HepG2 (cell line): ENCODE measurements at regions not wholly inside any gene's neighbourhood (a gene's known extent, or its start where the extent isn't known, plus 50 kb on each side); places are given as distances from the start of the nearest gene placed in this dataset.
A peak's percentile ranks its signal among the peaks of the same experiment; 100 is the strongest.

ENCODE experiments used
- ATAC-seq: fragments of 200-7000 bp; cut with Tn5 transposase; 3 replicates; pipeline ENCODE4 v1.9.1; 2020; ENCODE audit warnings: mild to moderate bottlenecking, moderate library complexity
- BruUV-seq: library from RNA; stranded (reverse); fragments of 400-500 nt; replicated peaks from 2 replicates; lab custom pipeline; 2021; lab: Mats Ljungman, UMichigan
- CTCF ChIA-PET: fragments of 300-600 bp; formaldehyde crosslinking; extraction: SDS; loops from one replicate; lab custom pipeline; 2021; ENCODE audit warnings: low total read pairs, inconsistent platforms, low intra/inter-chr PET ratio; lab: Yijun Ruan, JAX
- POLR2A ChIA-PET: fragments of 350-600 bp; sonication (Branson Sonifier 250); formaldehyde crosslinking; loops from one replicate; lab custom pipeline; 2020; ENCODE audit warnings: antibody characterized with exemption, inconsistent platforms; lab: Yijun Ruan, JAX
- DNase-seq: peaks from one replicate; pipeline ENCODE4 v3.0.0-alpha.2; 2015; ENCODE audit warnings: low spot score
- FAIRE-seq: peaks from 3 replicates; lab custom pipeline; 2011; peaks lifted over from hg19 to GRCh38; lab: Jason Lieb, UNC
- H2AFZ ChIP-seq: one replicate; pipeline ENCODE4 v1.6.1; 2011; ENCODE audit warnings: low read length, inconsistent platforms
- H3K27ac ChIP-seq: fragments of 300-600 bp; 3 replicates; pipeline ENCODE4 v1.8.0; 2011; ENCODE audit warnings: mixed run types, mild to moderate bottlenecking, mixed read lengths, low read length, inconsistent platforms; ENCODE audit not compliant: insufficient read depth; ENCODE audit errors: extremely low read length
- H3K27me3 ChIP-seq, 2 experiments: fragments of 200-600 bp in 1 of 2; 2 replicates in 1 of 2; 3 replicates in 1 of 2; pipeline versions ENCODE4 v1.6.0 to v1.8.0; 2011; ENCODE audit warnings: low read length in 2 of 2, mild to moderate bottlenecking in 2 of 2, moderate library complexity in 2 of 2, inconsistent platforms in 1 of 2; ENCODE audit not compliant: insufficient read depth in 2 of 2, control insufficient read depth in 1 of 2
- H3K36me3 ChIP-seq, 2 experiments: fragments of 200-600 bp in 1 of 2; replicated peaks in 1 of 2; 2 replicates in 1 of 2; 3 replicates in 1 of 2; pipeline versions ENCODE4 v1.5.1 to v1.8.0; 2011; ENCODE audit warnings: low read length in 2 of 2, inconsistent platforms in 1 of 2; ENCODE audit not compliant: insufficient read depth in 2 of 2, control insufficient read depth in 1 of 2
- H3K4me1 ChIP-seq: 2 replicates; pipeline ENCODE4 v1.5.1; 2012; ENCODE audit warnings: low read length, inconsistent platforms; ENCODE audit not compliant: insufficient read depth
- H3K4me2 ChIP-seq: 2 replicates; pipeline ENCODE4 v1.6.0; 2011; ENCODE audit warnings: low read depth, low read length, inconsistent platforms
- H3K4me3 ChIP-seq, 3 experiments: fragments of 200-600 bp in 1 of 3; sonication (generic), shearing (Covaris generic) in 1 of 3; replicated peaks in 1 of 3; 2 replicates each; pipeline ENCODE4 v1.5.1; 2011 to 2016; ENCODE audit warnings: low read length in 3 of 3, inconsistent platforms in 2 of 3, low read depth in 2 of 3, mild to moderate bottlenecking in 2 of 3, control low read depth in 1 of 3, mixed read lengths in 1 of 3; ENCODE audit not compliant: insufficient read depth in 1 of 3
- H3K79me2 ChIP-seq: one replicate; pipeline ENCODE4 v1.6.1; 2011; ENCODE audit warnings: low read length, inconsistent platforms; ENCODE audit not compliant: insufficient read depth
- H3K9ac ChIP-seq: 2 replicates; pipeline ENCODE4 v1.6.0; 2011; ENCODE audit warnings: mild to moderate bottlenecking, low read depth, low read length, inconsistent platforms; ENCODE audit not compliant: insufficient read depth
- H3K9me3 ChIP-seq: 2 replicates; pipeline ENCODE4 v1.5.1; 2012; ENCODE audit warnings: mild to moderate bottlenecking, low read length
- H4K20me1 ChIP-seq: 2 replicates; pipeline ENCODE4 v1.6.0; 2011; ENCODE audit warnings: inconsistent platforms, mild to moderate bottlenecking, low read length, moderate library complexity; ENCODE audit not compliant: insufficient read depth
- ATF7 ChIP-seq, 2 experiments: fragments of 450-650 bp in 1 of 2; sonication (generic) in 1 of 2; formaldehyde crosslinking in 1 of 2; IDR thresholded peaks; 2 replicates each; pipeline versions ENCODE4 v1.4.0 to v1.6.1; 2016 to 2020; ENCODE audit warnings: antibody characterized with exemption in 1 of 2, mild to moderate bottlenecking in 1 of 2, missing genetic modification reagents in 1 of 2
- CREB1 ChIP-seq, 2 experiments: fragments of 450-650 bp in 1 of 2; IDR thresholded peaks; 2 replicates each; pipeline ENCODE4 v1.6.1; 2016 to 2017; ENCODE audit warnings: control low read depth in 1 of 2, mild to moderate bottlenecking in 1 of 2, missing compliant biosample characterization in 1 of 2, missing genetic modification characterization in 1 of 2
- DMAP1 ChIP-seq: IDR thresholded peaks from 2 replicates; pipeline ENCODE4 v1.6.1; 2016
- ETV6 ChIP-seq: sonication (generic); formaldehyde crosslinking; conservative IDR thresholded peaks from 2 replicates; pipeline ENCODE4 v1.4.0; 2020; ENCODE audit warnings: missing genetic modification reagents
- HOXA9 ChIP-seq: sonication (generic); formaldehyde crosslinking; IDR thresholded peaks from 2 replicates; pipeline ENCODE4 v1.8.1; 2022; ENCODE audit warnings: missing genetic modification reagents, mild to moderate bottlenecking, moderate library complexity, borderline replicate concordance
- NFE2L2 ChIP-seq: fragments of 150-350 bp; IDR thresholded peaks from 2 replicates; pipeline ENCODE4 v1.6.1; 2014; ENCODE audit warnings: low read length
- PAX8 ChIP-seq: sonication (generic); formaldehyde crosslinking; IDR thresholded peaks from 2 replicates; pipeline ENCODE4 v1.8.0; 2022; ENCODE audit warnings: mild to moderate bottlenecking, missing genetic modification reagents, borderline replicate concordance
- POLR2AphosphoS5 ChIP-seq: IDR thresholded peaks from 2 replicates; pipeline ENCODE4 v1.6.1; 2012; ENCODE audit warnings: low read depth, low read length
- THYN1 ChIP-seq: sonication (generic); formaldehyde crosslinking; IDR thresholded peaks from 2 replicates; pipeline ENCODE4 v1.8.1; 2023; ENCODE audit warnings: low read depth, mild to moderate bottlenecking, moderate library complexity, missing genetic modification reagents, borderline replicate concordance
- ZBTB21 ChIP-seq: sonication (generic); formaldehyde crosslinking; IDR thresholded peaks from 2 replicates; pipeline ENCODE4 v1.4.0; 2020; ENCODE audit warnings: missing genetic modification reagents
- ZNF253 ChIP-seq: sonication (generic); formaldehyde crosslinking; IDR thresholded peaks from 2 replicates; pipeline ENCODE4 v1.8.0; 2022; ENCODE audit warnings: mild to moderate bottlenecking, missing genetic modification reagents, borderline replicate concordance
- ZNF749 ChIP-seq: sonication (generic); formaldehyde crosslinking; IDR thresholded peaks from 2 replicates; pipeline ENCODE4 v1.8.0; 2022; ENCODE audit warnings: mild to moderate bottlenecking, missing genetic modification reagents, moderate library complexity, borderline replicate concordance
- ZNF841 ChIP-seq: sonication (generic); formaldehyde crosslinking; IDR thresholded peaks from 2 replicates; pipeline ENCODE4 v1.8.1; 2023; ENCODE audit warnings: missing genetic modification reagents, borderline replicate concordance
- WGBS: methylation state at CpG from one replicate; pipeline ENCODE4 v1.1.6; 2017; ENCODE audit warnings: low lambda C conversion rate; 5-methylcytosine and 5-hydroxymethylcytosine counted together
- in situ Hi-C: cut with HindIII; loops from 2 replicates; pipeline ENCODE4 v1.10.0; 2017; ENCODE audit warnings: low pct_unique_long_range_greater_than_20kb; ENCODE audit not compliant: extremely low pct_ligation_motif_present
- intact Hi-C: fragments of 100-400 bp; cut with micrococcal nuclease; formaldehyde crosslinking; loops from one replicate; pipeline ENCODE4 v1.10.0; 2022; ENCODE audit not compliant: unreplicated experiment
- TF ChIP-seq, protein P1 (sequence below): sonication (generic); formaldehyde crosslinking; IDR thresholded peaks from 2 replicates; pipeline ENCODE4 v1.8.0; 2022; ENCODE audit warnings: missing genetic modification reagents, mild to moderate bottlenecking, inconsistent platforms, borderline replicate concordance
- TF ChIP-seq, protein P2 (sequence below): sonication (generic); formaldehyde crosslinking; IDR thresholded peaks from 2 replicates; pipeline ENCODE4 v1.5.0; 2020; ENCODE audit warnings: missing genetic modification reagents, mild to moderate bottlenecking, borderline replicate concordance
- TF ChIP-seq, protein P3 (sequence below): IDR thresholded peaks from 2 replicates; pipeline ENCODE4 v1.6.1; 2016; ENCODE audit warnings: mild to moderate bottlenecking, missing biosample characterization, missing genetic modification reagents

DNA sequence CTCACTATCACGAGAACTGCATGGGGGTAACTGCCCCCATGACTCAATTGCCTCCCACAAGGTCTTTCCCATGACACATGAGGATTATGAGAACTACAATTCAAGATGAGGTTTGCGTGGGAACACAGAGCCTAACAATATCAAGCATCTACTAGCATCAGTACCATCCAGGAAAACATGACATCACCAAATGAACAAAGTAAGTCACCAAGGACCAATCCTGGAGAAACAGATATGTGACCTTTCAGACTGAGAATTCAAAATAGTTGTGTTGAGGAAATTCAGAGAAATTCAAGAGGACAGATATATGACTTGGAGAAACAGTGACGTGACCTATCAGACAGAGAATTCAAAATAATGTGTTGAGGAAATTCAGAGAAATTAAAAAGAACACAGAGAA is 65.8 kb upstream of the TMTC2 start:
- ChIA-PET CTCF (no interaction called here), POLR2A (no interaction called here)
- H4K20me1 ChIP-seq, result no peaks in the 10 kb centered on the region
- TF ChIP-seq ATF7 (IDR thresholded peaks at IDR 0.05) (peak; percentile 80), ATF7 (CRISPR knock-in tag; IDR thresholded peaks at IDR 0.05) (no peak), ZNF749 (CRISPR knock-in tag) (no peak), CREB1 (IDR thresholded peaks at IDR 0.05) (peak; percentile 73), CREB1 (CRISPR knock-in tag; IDR thresholded peaks at IDR 0.05) (no peak)
- TF ChIP-seq, protein P1, sequence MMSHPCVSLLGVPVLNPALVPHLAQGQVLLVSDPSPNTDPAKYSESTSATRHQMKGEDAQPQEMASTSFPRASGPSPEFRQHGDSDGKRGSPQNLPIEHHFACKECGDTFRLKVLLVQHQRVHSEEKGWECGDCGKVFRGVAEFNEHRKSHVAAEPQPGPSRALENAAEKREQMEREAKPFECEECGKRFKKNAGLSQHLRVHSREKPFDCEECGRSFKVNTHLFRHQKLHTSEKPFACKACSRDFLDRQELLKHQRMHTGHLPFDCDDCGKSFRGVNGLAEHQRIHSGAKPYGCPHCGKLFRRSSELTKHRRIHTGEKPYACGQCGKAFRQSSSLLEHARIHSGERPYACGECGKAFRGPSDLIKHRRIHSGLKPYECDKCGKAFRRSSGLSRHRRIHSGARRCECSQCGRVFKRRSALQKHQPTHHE, result no peak
- DNase-seq (no peak), ATAC-seq (no peak), FAIRE-seq (no peak)
- H2AFZ ChIP-seq, result no peak overlapping the region
- in situ Hi-C loops (no loop called here), intact Hi-C loops (no loop called here)
- H3K36me3 ChIP-seq, result no peaks in the 10 kb centered on the region
- H3K4me1 ChIP-seq, result no peaks in the 10 kb centered on the region
- H3K4me2 ChIP-seq, result no peak overlapping the region
- H3K4me3 ChIP-seq, result no peak overlapping the region
- H3K9ac ChIP-seq, result no peak overlapping the region
- no peaks in the 10 kb centered on the region for H3K79me2 ChIP-seq
- WGBS, result 0% methylated on average over 3 of the region's 3 CpGs
- H3K27me3 ChIP-seq, result no peaks in the 10 kb centered on the region
- no TSS peak for BruUV-seq
- no peak overlapping the region for H3K27ac ChIP-seq
- no peaks in the 10 kb centered on the region for H3K9me3 ChIP-seq

DNA sequence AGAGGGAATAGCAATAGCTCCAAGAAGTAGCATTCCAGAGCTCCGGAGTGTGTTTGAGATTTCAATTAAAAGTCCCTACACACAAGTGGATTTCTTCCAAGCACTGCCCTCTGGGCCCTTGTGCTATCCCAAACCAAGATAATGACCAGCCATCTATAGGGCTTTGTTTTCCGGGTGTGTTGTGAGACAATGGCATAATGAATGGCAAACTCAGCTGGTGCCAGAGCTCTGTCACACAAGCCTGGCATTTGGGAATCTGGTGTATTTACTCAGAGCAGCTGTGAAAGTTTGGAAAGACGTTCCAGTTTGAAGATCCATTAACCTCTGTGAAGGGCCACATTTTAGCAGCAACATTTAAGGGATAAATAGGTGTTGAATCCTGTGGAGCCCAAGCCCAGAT is 61.2 kb upstream of the TMTC2 start:
- TF ChIP-seq, protein P2, sequence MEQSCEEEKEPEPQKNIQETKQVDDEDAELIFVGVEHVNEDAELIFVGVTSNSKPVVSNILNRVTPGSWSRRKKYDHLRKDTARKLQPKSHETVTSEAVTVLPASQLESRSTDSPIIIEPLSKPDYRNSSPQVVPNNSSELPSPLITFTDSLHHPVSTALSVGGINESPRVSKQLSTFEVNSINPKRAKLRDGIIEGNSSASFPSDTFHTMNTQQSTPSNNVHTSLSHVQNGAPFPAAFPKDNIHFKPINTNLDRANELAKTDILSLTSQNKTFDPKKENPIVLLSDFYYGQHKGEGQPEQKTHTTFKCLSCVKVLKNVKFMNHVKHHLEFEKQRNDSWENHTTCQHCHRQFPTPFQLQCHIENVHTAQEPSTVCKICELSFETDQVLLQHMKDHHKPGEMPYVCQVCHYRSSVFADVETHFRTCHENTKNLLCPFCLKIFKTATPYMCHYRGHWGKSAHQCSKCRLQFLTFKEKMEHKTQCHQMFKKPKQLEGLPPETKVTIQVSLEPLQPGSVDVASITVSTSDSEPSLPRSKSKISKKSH (CRISPR knock-in tag), result no peak
- TF ChIP-seq ZBTB21 (CRISPR knock-in tag), result no peak
- TF ChIP-seq, protein P3, sequence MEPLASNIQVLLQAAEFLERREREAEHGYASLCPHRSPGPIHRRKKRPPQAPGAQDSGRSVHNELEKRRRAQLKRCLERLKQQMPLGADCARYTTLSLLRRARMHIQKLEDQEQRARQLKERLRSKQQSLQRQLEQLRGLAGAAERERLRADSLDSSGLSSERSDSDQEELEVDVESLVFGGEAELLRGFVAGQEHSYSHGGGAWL, result no peak
- TF ChIP-seq PAX8 (CRISPR knock-in tag), result no peak
- no peak for TF ChIP-seq DMAP1 (CRISPR knock-in tag)
- TF ChIP-seq THYN1, result no peak
- no peak for TF ChIP-seq POLR2AphosphoS5
- TF ChIP-seq HOXA9, result no peak
- no peak for TF ChIP-seq NFE2L2
- no peak for TF ChIP-seq ZNF841 (CRISPR knock-in tag)
- TF ChIP-seq ETV6 (CRISPR knock-in tag), result no peak
- no peak for TF ChIP-seq ZNF253 (CRISPR knock-in tag)
- ATAC-seq (no peak), FAIRE-seq (no peak), DNase-seq (no peak)
- intact Hi-C loops, result loop anchor here (5.0 kb wide), 1 partner anchor 983 kb away; no protein-coding TSS in a partner anchor
- no peak overlapping the region for H3K27ac ChIP-seq
- no peaks in the 10 kb centered on the region for H3K4me1 ChIP-seq
- ChIA-PET CTCF (no interaction called here), POLR2A (no interaction called here)
- no peak overlapping the region for H2AFZ ChIP-seq
- H3K79me2 ChIP-seq, result no peaks in the 10 kb centered on the region
- no peaks in the 10 kb centered on the region for H4K20me1 ChIP-seq
- H3K36me3 ChIP-seq, result no peaks in the 10 kb centered on the region
- no peaks in the 10 kb centered on the region for H3K27me3 ChIP-seq
- BruUV-seq, result no TSS peak
- in situ Hi-C loops, result no loop called here
- H3K9ac ChIP-seq, result no peak overlapping the region
- no peak overlapping the region for H3K4me3 ChIP-seq
- WGBS, result 0% methylated on average over 3 of the region's 3 CpGs
- H3K4me2 ChIP-seq, result no peak overlapping the region
- H3K9me3 ChIP-seq, result no peaks in the 10 kb centered on the region
